HG02870 (cell line): ENCODE measurements at regions not wholly inside any gene's neighbourhood (a gene's known extent, or its start where the extent isn't known, plus 50 kb on each side); places are given as distances from the start of the nearest gene placed in this dataset.
"Not testable (repeated sequence)": the region's sequence is repeated elsewhere in the genome, so short reads cannot be mapped to it uniquely, and the experiment has no call there.

Experiments used
- ATAC-seq: cut with Tn5 transposase; IDR thresholded peaks from one replicate; pipeline ENCODE4 v1.9.1; 2021; ENCODE audit warnings: mild to moderate bottlenecking, moderate library complexity; ENCODE audit not compliant: unreplicated experiment

DNA sequence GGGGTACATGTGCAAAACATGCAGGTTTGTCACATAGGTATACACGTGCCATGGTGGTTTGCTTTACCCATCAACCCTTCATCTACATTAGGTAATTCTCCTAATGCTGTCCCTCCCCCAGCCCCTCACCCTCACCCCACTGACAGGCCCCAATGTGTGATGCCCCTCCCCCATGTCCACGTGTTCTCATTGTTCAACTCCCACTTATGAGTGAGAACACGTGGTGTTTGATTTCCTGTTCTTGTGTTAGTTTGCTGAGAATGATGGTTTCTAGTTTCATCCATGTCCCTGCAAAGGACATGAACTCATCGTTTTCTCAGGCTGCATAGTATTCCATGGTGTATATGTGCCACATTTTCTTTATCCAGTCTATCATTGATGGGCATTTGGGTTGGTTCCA is 232.9 kb upstream of the RASGRP1 start:
- not testable (repeated sequence) for ATAC-seq

DNA sequence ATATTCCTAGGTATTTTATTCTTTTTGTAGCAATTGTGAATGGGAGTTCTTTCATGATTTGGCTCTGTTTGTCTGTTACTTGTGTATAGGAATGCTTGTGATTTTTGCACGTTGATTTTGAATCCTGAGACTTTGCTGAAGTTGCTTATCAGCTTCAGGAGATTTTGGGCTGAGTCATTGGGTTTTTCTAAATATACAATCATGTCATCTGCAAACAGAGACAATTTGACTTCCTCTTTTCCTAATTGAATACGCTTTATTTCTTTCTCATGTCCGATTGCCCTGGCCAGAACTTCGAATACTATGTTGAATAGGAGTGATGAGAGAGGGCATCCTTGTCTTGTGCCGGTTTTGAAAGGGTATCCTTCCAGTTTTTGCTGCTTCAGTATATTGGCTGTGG is 234.6 kb upstream of the RASGRP1 start:
- ATAC-seq = not testable (repeated sequence)

DNA sequence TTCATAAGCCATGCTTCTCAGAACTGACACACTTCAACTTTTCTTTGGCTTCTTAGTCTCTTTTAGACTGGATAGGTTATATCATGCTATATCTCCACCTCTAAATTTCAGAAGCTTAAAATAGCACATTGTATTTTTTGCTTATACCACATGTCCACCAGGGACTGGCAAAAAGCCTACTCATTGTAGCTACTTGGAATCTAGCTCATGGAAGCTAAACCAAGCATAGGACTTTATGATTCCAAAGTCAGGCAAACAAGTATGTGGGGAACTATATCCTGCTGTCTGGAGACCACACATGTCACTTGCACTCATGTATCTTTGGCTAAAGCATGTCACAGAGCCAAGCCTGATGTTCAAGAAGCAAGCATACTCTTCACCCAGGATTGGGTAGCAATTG is 245.0 kb upstream of the RASGRP1 start:
- no peak for ATAC-seq

DNA sequence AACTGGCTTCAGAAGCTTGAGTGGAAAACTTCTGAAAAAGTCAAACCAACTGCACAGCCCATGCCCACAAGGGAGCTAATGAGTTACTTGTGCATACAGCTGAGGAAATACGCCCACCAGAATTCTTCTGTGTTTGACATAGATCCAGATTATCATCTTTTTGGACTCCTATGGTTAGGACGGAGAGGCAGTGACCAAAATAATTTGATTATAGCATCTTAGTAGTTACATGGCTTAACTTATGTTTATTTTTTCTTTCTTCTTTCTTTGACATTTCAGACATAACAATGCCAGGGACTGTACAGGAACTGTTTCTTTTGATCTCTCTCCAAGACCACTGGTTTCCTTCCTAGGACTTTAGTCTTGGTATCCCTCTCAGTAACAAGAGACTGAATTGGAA is 246.1 kb upstream of the RASGRP1 start:
- ATAC-seq = no peak

DNA sequence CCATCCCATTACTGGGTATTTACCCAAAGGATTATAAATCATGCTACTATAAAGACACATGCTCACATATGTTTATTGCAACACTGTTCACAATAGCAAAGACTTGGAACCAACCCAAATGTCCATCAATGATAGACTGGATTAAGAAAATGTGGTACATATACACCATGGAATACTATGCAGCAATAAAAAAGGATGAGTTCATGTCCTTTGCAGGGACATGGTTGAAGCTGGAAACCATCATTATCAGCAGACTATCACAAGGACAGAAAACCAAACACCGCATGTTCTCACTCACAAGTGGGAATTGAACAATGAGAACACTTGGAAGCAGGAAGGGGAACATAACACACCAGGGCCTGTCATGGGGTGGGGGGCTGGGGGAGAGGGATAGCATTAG is 249.6 kb upstream of the RASGRP1 start:
- not testable (repeated sequence) for ATAC-seq

DNA sequence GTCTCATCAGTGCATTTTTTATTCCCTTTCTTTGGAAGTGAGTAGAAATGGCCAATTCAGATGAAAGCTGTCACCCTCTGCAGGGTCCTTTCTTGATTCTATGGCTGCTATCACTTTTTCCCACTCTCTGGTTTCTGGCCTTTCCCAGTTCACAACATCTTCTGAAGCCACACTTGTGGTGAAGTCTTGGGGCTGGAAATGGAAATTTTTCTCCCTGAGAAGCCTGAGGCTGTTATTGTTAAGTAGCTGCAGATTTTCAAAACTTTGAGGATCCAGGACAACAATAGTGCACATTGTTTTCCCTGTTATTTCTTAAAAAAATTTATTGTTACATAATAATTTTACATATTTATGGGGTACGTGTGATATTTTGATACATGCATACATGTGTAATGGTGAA is 250.3 kb upstream of the RASGRP1 start:
- ATAC-seq = no peak

DNA sequence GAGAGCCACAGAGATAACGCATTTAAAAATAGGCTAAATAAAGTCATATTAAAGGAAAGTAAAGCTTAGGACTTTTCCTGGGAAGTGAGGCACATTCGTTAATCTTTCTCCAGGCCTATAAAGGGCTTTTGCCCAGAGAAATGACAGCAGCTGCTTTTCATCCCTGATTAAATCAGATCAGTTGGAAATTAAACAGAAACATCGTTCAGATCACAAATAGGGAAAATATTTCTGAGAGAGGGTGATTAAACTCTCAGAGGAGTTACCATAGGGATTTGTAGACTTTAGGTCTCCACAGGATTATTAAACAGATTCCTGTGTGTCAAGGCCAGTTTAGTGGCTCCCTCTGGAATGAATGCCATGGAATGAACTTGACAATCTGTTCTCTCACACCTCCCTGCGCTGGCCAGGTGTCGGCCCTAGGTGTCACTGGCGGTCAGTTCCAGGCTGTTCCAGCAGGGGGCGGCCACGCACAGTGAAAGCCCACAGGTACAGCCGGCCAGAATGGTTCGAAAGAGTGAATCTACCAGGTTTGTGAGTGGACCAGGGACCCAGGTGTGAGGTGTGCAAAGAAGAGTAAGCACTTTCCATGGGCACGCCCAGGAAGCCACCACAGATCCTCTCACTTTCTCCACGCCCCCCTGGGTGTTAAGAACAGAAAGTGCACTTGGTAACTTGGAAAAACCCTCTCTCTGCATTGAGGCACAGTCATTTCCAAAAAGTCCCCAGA is 253.0 kb upstream of the RASGRP1 start:
- peak; percentile 84 for ATAC-seq

DNA sequence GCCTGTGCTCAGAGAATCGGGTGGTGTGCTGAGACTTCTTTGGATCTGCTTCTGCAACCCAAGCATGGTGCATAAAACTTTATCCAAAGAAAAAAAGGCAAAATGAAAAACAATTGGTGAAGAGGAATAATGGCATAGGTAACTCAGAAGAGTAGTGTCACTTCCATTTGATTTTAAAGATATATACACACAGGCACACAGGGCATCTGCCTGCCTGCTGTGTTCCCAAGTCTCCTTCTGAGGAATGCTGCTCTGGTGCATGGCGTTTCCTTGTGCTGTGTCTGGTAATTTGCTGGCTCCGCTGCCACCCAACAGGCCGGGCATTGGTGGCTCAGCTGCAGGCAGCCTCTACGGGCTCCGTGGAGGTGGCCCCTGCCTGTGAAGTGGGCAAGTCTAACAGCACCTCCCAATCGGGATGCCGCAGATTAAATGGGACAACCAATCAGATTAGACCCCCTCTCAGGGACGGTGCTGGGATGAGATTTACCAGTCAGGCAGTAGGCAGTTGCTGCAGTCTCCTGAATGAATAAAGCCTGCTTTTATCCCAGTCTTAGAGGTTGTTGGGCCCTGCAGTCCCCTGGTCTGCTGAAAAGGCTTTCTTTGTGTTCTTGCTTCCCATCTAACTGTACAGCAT is 253.7 kb upstream of the RASGRP1 start:
- peak; percentile 7 for ATAC-seq

DNA sequence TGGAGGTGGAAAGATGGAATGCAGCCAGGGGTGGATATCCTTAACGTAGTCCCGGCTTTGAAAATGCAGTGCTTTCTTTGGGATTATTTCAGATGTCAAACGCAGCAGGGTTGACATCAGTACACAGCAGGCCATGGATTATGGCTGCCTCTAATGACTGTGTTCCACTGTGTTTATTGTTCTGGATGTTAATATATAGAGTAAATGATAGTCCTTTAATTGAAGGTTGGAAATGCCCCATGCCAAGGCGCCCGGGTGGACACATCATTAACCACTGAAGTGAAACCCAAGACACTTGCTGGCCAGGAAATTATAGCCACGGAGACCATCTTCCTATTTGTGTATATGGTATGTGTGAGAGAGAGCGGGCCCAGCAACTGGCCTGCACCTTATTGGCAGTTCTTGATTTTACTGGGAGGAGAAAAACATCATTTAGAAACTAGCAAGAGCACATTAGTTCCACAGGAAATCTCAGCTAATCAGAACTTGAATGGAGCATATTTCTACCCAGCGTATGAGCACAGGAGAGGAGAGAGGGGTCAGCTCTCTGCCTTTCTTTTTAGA is 254.9 kb upstream of the RASGRP1 start:
- ATAC-seq = no peak

DNA sequence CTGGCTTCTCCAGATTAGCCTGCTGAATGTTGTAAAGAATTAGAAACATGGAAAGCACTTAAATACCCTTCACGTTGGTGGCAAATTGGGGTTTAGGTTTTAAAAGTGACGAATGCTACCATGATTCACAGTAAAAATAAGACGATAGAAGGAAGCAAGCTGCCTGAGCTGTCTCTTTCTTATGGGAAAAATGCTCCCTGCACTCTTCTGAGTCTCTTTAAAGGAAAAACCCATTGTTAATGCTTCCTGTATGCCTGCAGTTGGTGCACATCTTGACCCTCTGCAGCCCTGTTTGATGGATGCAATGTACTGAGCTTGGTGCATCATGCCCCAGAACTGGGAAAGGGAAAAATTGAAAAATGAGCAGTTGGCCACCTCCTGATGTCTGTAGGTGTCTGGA is 258.6 kb upstream of the RASGRP1 start:
- ATAC-seq = no peak

DNA sequence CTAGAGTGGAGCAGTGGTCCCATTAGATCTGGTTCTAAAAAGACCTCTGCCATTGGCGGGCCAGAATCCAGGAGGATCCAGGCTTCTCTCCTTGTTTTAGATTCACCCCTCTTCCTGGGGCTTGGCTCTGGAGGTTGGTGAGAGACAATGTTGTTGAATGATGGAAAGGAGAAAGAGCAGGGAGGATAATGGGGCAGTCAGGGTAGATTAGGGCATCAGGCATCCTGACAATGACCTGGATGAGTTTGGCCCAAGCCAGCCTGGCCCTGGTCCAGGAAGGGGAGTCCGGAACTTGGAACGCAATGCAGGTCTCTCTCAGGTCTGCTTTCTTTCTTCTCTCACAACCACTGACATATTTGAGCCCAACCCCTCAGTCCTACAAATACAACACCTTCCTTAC is 260.1 kb upstream of the RASGRP1 start:
- no peak for ATAC-seq

DNA sequence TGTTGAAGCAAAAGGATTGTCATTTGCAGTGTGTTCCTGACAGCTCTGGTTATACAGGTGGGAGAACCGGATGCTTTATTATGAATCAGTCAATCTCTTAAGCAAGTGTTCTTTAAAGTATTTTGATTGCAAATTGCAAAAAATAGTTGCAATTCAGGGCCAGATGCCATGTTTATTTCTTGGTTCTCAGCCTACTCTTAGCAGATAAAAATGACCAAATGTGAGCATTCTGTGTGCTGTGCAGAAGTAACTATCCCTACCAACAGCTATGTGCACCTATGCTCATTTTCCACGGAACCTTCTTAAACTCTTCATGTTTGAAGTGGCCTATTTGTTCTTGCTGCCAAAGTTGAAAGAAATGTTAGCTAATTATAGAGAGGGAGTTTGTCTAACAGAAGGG is 262.3 kb upstream of the RASGRP1 start:
- no peak for ATAC-seq

DNA sequence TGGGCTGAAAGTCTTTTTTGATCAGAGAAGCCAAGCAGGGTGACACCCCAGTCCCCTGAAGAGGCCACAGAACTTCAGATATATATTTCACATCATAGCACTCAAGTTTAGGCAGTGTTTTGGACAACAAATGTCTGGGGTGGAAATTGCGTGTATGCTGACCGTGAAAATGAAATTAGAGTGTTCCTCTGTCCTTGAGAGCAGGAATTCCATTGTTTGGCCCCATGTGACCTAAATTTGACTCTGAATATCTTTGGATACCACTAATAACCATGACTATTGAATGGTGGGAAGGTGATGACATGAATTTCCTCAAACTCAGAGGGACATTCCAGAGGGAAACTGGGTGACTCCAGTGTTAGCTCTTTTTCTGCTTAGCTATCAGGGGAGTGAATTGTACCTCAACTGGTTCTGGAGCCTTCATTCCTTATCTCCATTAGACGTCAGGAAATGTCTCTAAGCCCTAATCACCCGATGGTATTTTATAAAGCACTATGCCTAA is 263.5 kb upstream of the RASGRP1 start:
- ATAC-seq = no peak

DNA sequence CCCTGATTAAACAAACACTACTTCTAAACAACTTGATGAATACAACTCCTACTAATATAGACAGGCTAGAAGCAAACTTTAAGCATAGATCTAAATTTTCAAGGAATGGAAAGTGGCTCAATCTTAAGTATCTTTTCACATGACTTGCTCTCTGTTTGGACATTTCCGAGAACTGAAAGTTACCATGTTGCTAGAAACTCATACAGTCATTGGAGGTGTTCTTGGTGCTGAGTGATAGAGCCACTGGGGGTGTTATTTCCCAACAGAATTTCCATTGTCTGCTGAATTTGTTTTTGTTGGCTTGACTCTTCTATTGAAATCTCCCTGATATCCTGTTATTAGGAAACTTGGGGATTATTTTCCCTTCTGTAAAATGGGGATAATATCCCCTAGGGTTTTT is 264.5 kb upstream of the RASGRP1 start:
- no peak for ATAC-seq

DNA sequence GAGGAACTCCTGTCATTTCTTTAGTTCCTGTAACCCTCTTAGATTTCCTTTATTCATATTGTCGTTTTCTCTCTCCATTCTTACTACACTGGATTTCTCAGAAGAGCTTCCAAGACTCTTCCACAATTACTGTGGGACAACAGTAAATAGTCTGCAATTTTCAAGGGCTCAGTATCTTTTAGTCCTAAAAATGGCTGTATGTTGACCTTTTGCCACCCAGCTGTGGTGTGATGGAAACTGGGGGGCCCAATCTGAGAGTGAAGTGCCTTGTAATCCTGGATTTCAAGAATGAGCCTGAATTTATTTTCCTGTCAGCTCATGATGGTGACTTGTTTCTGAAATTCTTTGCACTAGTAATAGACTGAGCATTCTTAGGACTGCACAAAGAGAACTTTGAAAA is 277.6 kb upstream of the RASGRP1 start:
- no peak for ATAC-seq

DNA sequence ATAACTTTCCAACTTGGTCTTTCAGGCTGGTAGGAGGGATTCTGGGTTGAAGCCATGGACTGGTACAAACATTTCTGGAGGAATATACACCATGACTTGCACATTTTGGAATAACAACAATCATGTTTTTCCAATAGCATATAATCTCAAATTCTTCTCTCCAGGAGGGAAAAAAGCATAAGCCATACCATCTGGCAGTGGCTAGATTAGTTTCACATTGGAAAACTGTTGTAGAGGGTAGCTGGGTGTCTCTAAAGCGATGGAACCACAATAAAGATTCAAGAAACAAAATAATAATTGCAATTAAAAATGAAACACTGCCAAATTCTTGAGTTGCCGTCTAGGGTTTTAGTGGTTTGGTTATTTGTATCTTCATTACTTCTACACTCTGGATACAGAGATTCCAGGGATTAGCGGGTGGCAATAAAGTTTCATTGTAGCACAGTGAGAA is 278.5 kb upstream of the RASGRP1 start:
- no peak for ATAC-seq

DNA sequence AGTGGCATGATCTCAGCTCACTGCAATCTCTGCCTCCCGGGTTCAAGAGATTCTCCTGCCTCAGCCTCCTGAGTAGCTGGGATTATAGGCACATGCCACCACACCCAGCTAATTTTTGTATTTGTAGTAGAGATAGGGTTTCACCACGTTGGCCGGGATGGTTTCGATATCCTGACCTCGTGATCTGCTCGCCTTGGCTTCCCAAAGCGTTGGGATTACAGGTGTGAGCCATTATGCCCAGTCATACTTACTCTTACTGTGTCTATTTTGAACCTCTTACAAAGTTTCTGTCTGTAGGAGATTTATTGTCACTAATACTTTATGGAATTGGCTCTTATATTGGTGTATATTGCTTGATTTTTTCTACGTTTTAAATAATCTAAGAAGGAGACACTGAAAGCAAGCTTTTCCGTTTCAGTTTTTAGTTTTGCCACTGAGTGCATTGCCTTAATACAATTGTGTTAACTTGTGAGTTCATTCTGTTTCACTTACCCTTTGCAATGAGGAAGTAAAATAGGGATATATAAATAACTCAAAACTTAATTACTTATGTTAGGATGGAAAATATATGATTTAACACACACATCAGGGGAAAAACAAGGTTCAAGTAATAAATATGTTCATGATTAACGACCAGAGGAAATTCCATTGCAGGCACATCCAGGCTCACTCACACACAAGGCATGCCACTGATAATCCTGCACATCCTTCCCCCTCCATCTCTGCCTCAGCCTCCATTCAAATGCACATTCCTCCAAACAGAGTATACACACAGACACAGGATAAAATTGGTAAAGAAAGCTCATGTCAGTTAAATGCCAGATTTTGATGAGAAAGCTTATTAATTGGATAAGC is 279.3 kb upstream of the RASGRP1 start:
- no peak for ATAC-seq

DNA sequence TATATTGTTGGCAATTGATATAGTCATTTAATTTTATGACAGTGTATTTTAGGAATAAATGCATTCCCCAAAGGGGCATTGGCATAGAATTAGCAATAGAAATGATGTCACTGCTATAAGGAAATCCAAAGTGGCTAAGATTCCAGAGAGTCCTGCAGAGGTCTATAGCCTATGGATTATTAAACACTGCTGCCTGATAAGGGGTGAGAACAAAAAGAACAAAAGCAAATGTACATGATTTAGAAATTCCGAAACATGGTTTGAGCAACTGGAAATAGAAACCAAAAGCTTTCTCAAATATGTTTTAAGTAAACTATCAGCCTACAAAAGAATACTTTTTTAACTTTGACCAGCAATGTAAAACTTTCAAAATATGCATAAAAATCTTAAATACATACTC is 280.1 kb upstream of the RASGRP1 start:
- ATAC-seq = no peak

DNA sequence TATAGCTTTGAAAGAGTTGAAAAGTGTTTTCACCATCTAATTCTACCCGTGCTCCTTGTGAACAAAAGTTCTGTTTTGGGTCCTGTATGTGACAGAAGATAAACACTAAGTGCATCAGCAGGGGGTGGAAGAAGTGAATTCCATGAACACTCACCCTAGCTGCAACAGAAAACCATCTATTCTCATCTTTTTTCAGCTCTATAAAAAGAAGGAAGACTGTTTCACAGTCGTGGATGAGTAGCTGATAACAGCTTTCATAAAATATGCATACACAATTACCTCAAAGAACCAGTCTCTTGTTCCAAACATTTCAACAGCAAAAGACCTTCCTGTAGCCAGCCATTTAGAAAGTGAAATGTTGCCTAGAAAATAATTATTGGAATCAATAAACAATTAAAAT is 281.7 kb upstream of the RASGRP1 start:
- no peak for ATAC-seq

DNA sequence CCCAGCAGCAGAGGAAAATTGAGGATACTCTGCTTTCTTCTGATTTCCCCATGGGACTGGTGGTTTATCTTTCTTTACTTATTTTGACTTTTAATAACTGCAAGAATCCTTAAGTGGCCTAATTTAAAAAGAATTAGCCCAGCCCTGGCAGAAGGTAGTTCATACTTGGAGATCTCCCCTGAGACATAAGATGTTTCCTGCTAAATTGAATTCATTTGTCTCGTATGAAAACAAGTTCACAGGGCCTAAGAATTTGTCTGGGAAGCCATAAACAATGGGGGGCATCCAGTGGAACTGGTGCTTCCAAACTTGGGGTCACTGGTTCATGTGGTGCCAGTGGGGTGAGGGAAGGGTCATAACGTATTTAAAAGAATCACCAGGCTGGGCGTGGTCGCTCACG is 283.1 kb upstream of the RASGRP1 start:
- no peak for ATAC-seq

DNA sequence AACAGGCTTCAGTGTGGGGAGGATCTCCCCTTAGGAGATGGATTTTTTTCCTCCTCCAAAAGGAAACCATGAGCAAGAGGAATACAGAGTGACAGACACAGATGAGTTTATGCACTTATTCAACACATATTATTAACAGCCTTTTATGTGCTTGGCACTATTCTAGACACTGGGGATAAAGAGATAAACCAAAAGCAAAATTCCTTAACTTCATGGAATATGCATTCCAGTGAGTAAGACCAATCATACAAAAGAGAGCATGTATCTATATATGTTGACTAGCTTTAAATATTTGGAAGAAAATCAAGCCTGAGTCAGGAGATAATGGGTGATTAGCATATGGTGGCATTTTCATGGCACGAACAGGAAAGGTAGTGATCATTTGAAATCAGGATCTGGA is 284.4 kb upstream of the RASGRP1 start:
- ATAC-seq = no peak
